Inflammatory macrophage treated with lipopolysaccharide for 1 hour (primary cell): ENCODE measurements at regions not wholly inside any gene's neighbourhood (a gene's known extent, or its start where the extent isn't known, plus 50 kb on each side); places are given as distances from the start of the nearest gene placed in this dataset.

Source experiments
- DNase-seq, 2 donors: peaks; one replicate each; pipeline ENCODE4 v3.0.0-alpha.2; 2020 to 2022

- DNase-seq, result no peak
Measured at GRCh38 chr11:71119656-71120269, 132.6 kb downstream of the SHANK2 start.

GRCh38 chr11:71118671-71119250 is 133.6 kb downstream of the SHANK2 start:
- DNase-seq, result no peak

- no peak for DNase-seq
Measured at GRCh38 chr11:71117311-71117710, 135.1 kb downstream of the SHANK2 start.

GRCh38 chr11:71116693-71117040 is 135.7 kb downstream of the SHANK2 start:
- DNase-seq, result no peak

GRCh38 chr11:71115770-71116692 is 136.3 kb downstream of the SHANK2 start:
- DNase-seq, result no peak

GRCh38 chr11:71114124-71114851 is 138.1 kb downstream of the SHANK2 start:
- DNase-seq, result no peak

- no peak for DNase-seq
Measured at GRCh38 chr11:71112990-71113389, 139.4 kb downstream of the SHANK2 start.

- DNase-seq, result no peak
Measured at GRCh38 chr11:71112454-71112853, 139.9 kb downstream of the SHANK2 start.

GRCh38 chr11:71109586-71109985 is 142.8 kb downstream of the SHANK2 start:
- DNase-seq, result no peak

GRCh38 chr11:71109186-71109585 is 143.2 kb downstream of the SHANK2 start:
- no peak for DNase-seq

GRCh38 chr11:71108013-71108865 is 144.1 kb downstream of the SHANK2 start:
- DNase-seq, result no peak

GRCh38 chr11:71106671-71107070 is 145.7 kb downstream of the SHANK2 start:
- DNase-seq, result no peak

GRCh38 chr11:71103266-71103665 is 149.1 kb downstream of the SHANK2 start:
- no peak for DNase-seq

- DNase-seq, result no peak
Measured at GRCh38 chr11:71102251-71102995, 150.0 kb downstream of the SHANK2 start.

- no peak for DNase-seq
Measured at GRCh38 chr11:71101606-71102005, 150.8 kb downstream of the SHANK2 start.

GRCh38 chr11:71101046-71101445 is 151.3 kb downstream of the SHANK2 start:
- DNase-seq, result no peak

- DNase-seq, result no peak
Measured at GRCh38 chr11:71098776-71099175, 153.6 kb downstream of the SHANK2 start.

- no peak for DNase-seq
Measured at GRCh38 chr11:71097506-71098240, 154.7 kb downstream of the SHANK2 start.

GRCh38 chr11:71096751-71097388 is 155.5 kb downstream of the SHANK2 start:
- DNase-seq, result no peak

GRCh38 chr11:71095294-71095850 is 157.0 kb downstream of the SHANK2 start:
- DNase-seq, result no peak
